Panc1 (cell line): ENCODE measurements at regions not wholly inside any gene's neighbourhood (a gene's known extent, or its start where the extent isn't known, plus 50 kb on each side); places are given as distances from the start of the nearest gene placed in this dataset.

ENCODE experiments used
- CTCF ChIP-seq: fragments of 450-650 bp; IDR thresholded peaks from 2 replicates; pipeline ENCODE4 v1.5.1; 2017; ENCODE audit warnings: mild to moderate bottlenecking
- POLR2AphosphoS5 ChIP-seq: IDR thresholded peaks from 2 replicates; pipeline ENCODE4 v1.6.1; 2012; ENCODE audit warnings: mild to moderate bottlenecking, low read depth, low read length, moderate library complexity
- REST ChIP-seq, 2 experiments: IDR thresholded peaks; 2 replicates each; pipeline ENCODE4 v1.6.1; 2011 to 2012; ENCODE audit warnings: low read depth in 2 of 2, control low read depth in 1 of 2, low read length in 1 of 2, mild to moderate bottlenecking in 1 of 2, moderate library complexity in 1 of 2; ENCODE audit not compliant: insufficient read depth in 1 of 2
- SIN3A ChIP-seq: IDR thresholded peaks from 2 replicates; pipeline ENCODE4 v1.6.1; 2012; ENCODE audit warnings: low read depth, mild to moderate bottlenecking, low read length, moderate library complexity, borderline replicate concordance; ENCODE audit not compliant: insufficient read depth

GRCh38 chr10:131667047-131667446 is 233.8 kb upstream of the PPP2R2D start:
- TF ChIP-seq POLR2AphosphoS5: no peak
- TF ChIP-seq CTCF: no peak
- TF ChIP-seq REST (IDR thresholded peaks at IDR 0.05; ENCODE audit: insufficient read depth in 1 of 2, low read depth in 2 of 2, low read length in 1 of 2): no peak
- no peak for TF ChIP-seq SIN3A
